ENCODE measurements at regions not wholly inside any gene's neighbourhood (a gene's known extent, or its start where the extent isn't known, plus 50 kb on each side); places are given as distances from the start of the nearest gene placed in this dataset.

- DNase-seq, result no peak
These were observed 550.3 kb upstream of the LRRTM1 start for GRCh38 chr2:80854831-80855230.

DNA sequence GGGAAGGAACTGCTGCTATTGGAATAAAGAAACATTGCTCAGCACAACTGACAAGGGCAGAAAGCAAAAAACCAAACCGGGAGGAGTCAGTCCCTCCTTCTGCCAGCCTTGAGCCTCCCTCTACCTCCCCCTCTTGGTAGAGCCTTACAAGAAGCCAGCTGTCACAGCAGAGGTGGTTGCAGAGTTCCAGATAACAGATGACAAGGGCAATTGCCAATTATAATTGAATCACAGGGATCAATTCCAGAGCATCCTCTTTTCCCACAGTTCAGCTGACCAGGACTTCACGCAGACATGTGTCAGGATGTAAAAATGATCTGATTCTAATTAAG, 548.2 kb upstream of the LRRTM1 start:
- no peak for DNase-seq

- no peak for DNase-seq
These were observed 547.7 kb upstream of the LRRTM1 start for GRCh38 chr2:80852079-80852807.

GRCh38 chr2:80830891-80831290, 526.3 kb upstream of the LRRTM1 start:
- DNase-seq, result no peak

DNA sequence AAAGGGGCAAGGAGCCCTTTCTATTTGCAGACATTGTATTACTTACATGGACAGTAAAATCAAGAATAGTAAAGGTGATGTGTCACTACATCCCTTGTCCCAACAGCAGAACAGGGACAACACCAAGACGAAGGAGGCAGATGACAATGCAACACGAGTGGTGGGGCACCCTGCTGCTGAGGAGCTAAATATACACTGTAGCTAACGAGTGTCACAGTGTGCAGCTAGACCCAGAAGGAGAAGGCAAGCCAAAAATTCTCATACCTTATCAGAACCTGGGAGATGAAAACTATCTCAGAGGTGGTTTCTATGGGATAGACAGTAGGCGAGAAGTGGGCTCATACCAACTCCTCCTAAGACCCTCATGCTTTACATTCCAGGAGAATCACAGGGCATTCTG, 518.4 kb upstream of the LRRTM1 start:
- DNase-seq, result no peak

GRCh38 chr2:80815259-80815658, 510.7 kb upstream of the LRRTM1 start:
- DNase-seq, result no peak

- no peak for DNase-seq
These were observed 482.0 kb upstream of the LRRTM1 start for GRCh38 chr2:80786584-80786983.

DNA sequence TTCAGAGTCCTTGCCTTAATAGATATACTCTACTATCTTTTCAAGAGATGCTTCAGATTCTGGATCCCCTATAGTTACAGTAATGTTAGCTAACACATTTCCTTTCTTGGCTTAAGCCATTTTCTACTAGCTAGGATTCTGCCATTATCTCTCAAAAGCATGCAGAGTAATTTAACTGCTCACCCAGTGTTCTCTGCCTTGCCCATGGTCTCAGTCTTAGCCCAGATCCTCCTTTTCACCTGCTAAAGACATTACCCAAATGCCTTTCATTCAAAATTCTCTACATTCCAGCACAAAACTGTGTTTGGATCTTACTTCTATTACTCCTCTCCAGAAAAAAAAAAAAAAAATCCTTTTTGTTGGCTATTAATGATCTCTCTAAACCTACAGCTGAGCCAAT, 474.2 kb upstream of the LRRTM1 start:
- DNase-seq, result no peak

DNA sequence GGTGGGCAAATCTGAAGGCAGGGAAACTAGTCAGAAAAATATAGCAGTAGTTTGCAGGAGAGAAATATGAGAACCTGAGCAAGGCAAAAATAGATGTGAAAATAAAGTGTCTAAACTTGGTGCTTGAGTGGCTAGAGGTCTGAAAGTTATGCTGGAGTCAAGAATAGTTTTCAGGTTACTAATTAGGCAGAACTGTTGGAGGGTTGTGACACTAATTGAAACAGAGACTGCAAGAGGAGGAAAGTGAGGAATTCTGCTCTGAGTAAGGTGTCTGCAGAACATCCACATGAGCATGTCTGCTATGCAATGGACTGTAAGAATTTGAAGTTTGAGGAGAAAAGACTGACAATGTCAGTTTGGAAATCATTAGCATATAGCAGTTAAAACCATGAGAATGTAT, 444.0 kb upstream of the LRRTM1 start:
- DNase-seq, result no peak

DNA sequence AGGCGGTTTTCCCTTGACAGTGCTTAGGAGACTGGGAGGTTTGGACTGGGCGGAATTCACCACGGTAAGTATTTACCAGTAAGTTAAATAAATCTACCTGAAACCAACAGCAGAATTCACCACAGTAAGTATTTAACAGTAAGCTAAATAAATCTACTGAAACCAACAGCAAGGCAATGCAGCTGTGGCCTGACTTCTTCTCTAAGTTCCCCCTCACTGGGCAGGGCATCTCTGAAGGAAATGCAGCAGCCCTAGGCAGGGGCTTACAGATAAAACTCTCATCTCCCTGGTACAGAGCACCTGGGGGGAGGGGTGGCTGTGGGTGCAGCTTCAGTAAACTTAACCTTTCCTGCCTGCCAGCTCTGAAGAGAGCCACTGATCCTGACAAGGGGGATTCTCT, 432.5 kb upstream of the LRRTM1 start:
- no peak for DNase-seq

DNA sequence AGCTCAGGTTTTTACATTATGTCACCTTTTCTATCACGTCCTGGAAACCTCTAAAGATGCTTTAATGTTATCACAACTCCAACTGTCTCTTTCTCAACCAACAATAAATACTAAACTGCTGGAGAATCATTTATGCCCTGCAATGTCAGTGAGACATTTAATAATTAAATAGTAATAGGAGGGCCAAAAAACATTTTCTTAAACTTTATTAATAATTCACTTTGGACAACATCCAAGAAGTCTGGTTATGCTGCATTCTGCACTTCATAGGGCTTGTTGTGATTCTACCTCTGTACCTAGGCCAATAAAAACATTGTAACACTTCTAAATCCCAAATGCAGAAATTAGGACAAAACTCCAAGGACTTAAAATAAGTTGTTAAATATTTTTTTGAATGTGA, 420.4 kb upstream of the LRRTM1 start:
- DNase-seq, result no peak

DNA sequence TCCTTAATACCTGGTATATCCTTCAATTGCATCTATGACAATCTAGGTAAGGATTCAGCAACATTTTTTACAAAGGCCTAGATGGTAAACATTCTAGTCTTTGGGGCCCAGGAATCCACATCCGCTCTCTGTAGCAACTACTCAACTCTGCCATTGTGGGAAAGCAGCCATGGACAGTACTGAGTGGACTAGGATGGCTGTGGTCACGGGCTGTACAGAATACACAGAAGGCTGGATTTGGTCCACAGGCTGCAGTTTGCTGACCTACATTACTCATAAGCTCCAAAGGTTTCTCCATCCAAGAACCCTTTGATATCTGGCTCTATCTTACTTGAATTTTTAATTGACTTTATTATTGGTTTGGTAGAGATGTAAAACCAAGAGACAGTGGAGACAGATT, 418.3 kb upstream of the LRRTM1 start:
- no peak for DNase-seq

GRCh38 chr2:80719607-80720006, 415.1 kb upstream of the LRRTM1 start:
- no peak for DNase-seq

DNA sequence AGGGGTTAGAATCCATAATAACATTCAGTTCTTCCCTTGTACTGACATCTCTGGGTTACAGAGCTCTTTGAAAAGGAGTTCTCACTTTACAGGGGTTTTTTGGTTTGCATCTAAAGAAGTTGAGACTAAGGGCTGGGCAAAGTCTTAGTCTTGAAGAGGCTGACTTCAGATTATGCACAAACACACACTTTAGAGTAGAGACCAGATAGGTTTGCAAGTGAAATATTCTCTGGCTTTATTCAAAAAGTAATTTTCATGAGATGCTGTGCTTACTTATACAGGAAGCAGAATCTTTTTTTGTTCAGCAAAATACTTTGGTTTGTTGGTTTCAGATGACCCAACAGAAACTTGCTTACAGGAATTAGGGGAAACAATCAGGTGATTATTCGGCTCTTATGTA, 410.9 kb upstream of the LRRTM1 start:
- no peak for DNase-seq

DNA sequence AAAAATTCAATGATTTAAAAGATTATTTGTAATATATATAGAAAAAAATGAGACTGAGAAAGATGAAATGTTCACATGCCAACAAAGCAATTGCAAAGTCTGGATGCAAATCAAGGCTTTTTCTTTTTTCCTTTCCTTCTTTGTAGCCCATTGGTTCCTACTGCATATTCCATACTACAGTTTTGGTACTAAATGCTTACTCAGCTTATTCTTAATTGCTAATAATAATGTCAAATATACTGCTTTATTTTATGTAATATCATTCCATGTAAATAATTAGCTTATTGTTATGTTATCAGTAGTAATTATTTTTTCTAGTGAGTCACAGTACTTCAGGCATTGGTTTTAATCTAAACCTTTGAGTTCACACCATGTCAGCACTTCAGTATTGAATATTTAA, 407.4 kb upstream of the LRRTM1 start:
- no peak for DNase-seq

DNA sequence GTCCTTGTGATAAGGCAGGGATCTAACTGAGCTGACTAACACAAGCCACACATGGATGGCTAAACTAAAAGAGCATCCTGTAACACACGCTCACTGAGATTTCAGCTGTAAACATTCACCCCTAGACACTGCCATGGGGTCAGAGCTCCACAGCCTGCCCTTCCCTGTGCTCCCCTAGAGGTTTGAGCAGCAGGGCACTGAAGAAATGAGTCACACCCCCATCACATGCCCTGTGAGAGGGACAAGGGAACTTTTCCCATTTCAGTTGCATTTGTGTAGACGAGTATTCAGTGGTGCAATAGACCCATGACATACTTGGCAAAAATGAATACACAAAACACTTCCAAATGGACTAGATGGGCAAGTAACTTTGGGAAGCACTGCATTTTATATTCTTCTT, 402.4 kb upstream of the LRRTM1 start:
- DNase-seq, result no peak

DNA sequence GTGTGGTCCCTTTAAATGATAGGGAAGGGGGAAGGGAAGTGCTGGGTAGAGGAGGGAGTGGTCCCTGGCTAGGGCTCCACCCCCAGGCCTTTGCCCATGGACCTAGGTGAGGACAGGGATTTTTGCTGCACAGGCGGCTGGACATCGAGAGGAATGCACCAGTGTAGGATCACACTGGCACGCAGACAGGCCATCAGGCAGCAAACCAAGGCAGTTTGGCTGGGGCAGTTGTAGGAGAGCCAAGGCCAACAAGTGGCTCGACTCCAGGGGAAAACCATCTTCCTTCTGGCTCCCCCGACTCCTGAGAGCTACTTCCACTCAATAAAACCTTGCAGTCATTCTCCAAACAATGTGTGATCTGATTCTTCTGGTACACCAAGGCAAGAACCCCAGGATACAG, 402.0 kb upstream of the LRRTM1 start:
- DNase-seq, result no peak

DNA sequence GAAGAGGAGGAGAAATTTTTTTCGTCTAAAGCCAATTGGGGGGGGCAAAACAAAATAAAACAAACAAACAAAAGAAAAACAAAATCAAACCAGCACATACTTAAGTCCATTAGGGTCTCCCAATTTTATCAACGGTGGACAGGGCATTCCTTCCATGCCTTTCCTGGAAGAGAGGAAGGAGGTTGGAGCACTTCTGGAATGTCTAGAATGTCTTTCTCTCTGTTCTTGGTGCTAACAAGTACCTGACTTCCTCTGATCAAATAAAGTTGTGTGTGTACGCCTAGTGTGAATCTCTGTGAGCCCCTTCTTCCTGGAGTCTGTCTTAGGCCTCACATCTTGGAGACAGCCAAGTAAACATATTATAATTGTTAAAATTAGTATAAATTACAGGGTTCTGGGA, 399.0 kb upstream of the LRRTM1 start:
- DNase-seq, result no peak

GRCh38 chr2:80700961-80701360, 396.4 kb upstream of the LRRTM1 start:
- no peak for DNase-seq

All from 8988T (cell line).